HepG2 (cell line): ENCODE measurements at regions not wholly inside any gene's neighbourhood (a gene's known extent, or its start where the extent isn't known, plus 50 kb on each side); places are given as distances from the start of the nearest gene placed in this dataset.

Experiments
- ATAC-seq: fragments of 200-7000 bp; cut with Tn5 transposase; 3 replicates; pipeline ENCODE4 v1.9.1; 2020; ENCODE audit warnings: mild to moderate bottlenecking, moderate library complexity
- BruUV-seq: library from RNA; stranded (reverse); fragments of 400-500 nt; replicated peaks from 2 replicates; lab custom pipeline; 2021; lab: Mats Ljungman, UMichigan
- CTCF ChIA-PET: fragments of 300-600 bp; formaldehyde crosslinking; extraction: SDS; loops from one replicate; lab custom pipeline; 2021; ENCODE audit warnings: low total read pairs, inconsistent platforms, low intra/inter-chr PET ratio; lab: Yijun Ruan, JAX
- POLR2A ChIA-PET: fragments of 350-600 bp; sonication (Branson Sonifier 250); formaldehyde crosslinking; loops from one replicate; lab custom pipeline; 2020; ENCODE audit warnings: antibody characterized with exemption, inconsistent platforms; lab: Yijun Ruan, JAX
- DNase-seq: peaks from one replicate; pipeline ENCODE4 v3.0.0-alpha.2; 2015; ENCODE audit warnings: low spot score
- FAIRE-seq: peaks from 3 replicates; lab custom pipeline; 2011; peaks lifted over from hg19 to GRCh38; lab: Jason Lieb, UNC
- H2AFZ ChIP-seq: one replicate; pipeline ENCODE4 v1.6.1; 2011; ENCODE audit warnings: low read length, inconsistent platforms
- H3K27ac ChIP-seq: fragments of 300-600 bp; 3 replicates; pipeline ENCODE4 v1.8.0; 2011; ENCODE audit warnings: mixed run types, mild to moderate bottlenecking, mixed read lengths, low read length, inconsistent platforms; ENCODE audit not compliant: insufficient read depth; ENCODE audit errors: extremely low read length
- H3K27me3 ChIP-seq, 2 experiments: fragments of 200-600 bp in 1 of 2; 2 replicates in 1 of 2; 3 replicates in 1 of 2; pipeline versions ENCODE4 v1.6.0 to v1.8.0; 2011; ENCODE audit warnings: low read length in 2 of 2, mild to moderate bottlenecking in 2 of 2, moderate library complexity in 2 of 2, inconsistent platforms in 1 of 2; ENCODE audit not compliant: insufficient read depth in 2 of 2, control insufficient read depth in 1 of 2
- H3K36me3 ChIP-seq, 2 experiments: fragments of 200-600 bp in 1 of 2; replicated peaks in 1 of 2; 2 replicates in 1 of 2; 3 replicates in 1 of 2; pipeline versions ENCODE4 v1.5.1 to v1.8.0; 2011; ENCODE audit warnings: low read length in 2 of 2, inconsistent platforms in 1 of 2; ENCODE audit not compliant: insufficient read depth in 2 of 2, control insufficient read depth in 1 of 2
- H3K4me1 ChIP-seq: 2 replicates; pipeline ENCODE4 v1.5.1; 2012; ENCODE audit warnings: low read length, inconsistent platforms; ENCODE audit not compliant: insufficient read depth
- H3K4me2 ChIP-seq: 2 replicates; pipeline ENCODE4 v1.6.0; 2011; ENCODE audit warnings: low read depth, low read length, inconsistent platforms
- H3K4me3 ChIP-seq, 3 experiments: fragments of 200-600 bp in 1 of 3; sonication (generic), shearing (Covaris generic) in 1 of 3; replicated peaks in 1 of 3; 2 replicates each; pipeline ENCODE4 v1.5.1; 2011 to 2016; ENCODE audit warnings: low read length in 3 of 3, inconsistent platforms in 2 of 3, low read depth in 2 of 3, mild to moderate bottlenecking in 2 of 3, control low read depth in 1 of 3, mixed read lengths in 1 of 3; ENCODE audit not compliant: insufficient read depth in 1 of 3
- H3K79me2 ChIP-seq: one replicate; pipeline ENCODE4 v1.6.1; 2011; ENCODE audit warnings: low read length, inconsistent platforms; ENCODE audit not compliant: insufficient read depth
- H3K9ac ChIP-seq: 2 replicates; pipeline ENCODE4 v1.6.0; 2011; ENCODE audit warnings: mild to moderate bottlenecking, low read depth, low read length, inconsistent platforms; ENCODE audit not compliant: insufficient read depth
- H3K9me3 ChIP-seq: 2 replicates; pipeline ENCODE4 v1.5.1; 2012; ENCODE audit warnings: mild to moderate bottlenecking, low read length
- H4K20me1 ChIP-seq: 2 replicates; pipeline ENCODE4 v1.6.0; 2011; ENCODE audit warnings: inconsistent platforms, mild to moderate bottlenecking, low read length, moderate library complexity; ENCODE audit not compliant: insufficient read depth
- HMGA1 ChIP-seq: sonication (generic); formaldehyde crosslinking; conservative IDR thresholded peaks from 2 replicates; pipeline ENCODE4 v1.4.0; 2020; ENCODE audit warnings: missing genetic modification reagents
- KDM2A ChIP-seq: sonication (generic); formaldehyde crosslinking; IDR thresholded peaks from 2 replicates; pipeline ENCODE4 v1.4.0; 2020; ENCODE audit warnings: low read depth, missing genetic modification reagents, borderline replicate concordance
- KLF12 ChIP-seq: sonication (generic); formaldehyde crosslinking; IDR thresholded peaks from 2 replicates; pipeline ENCODE4 v1.4.0; 2020; ENCODE audit warnings: missing genetic modification reagents, borderline replicate concordance
- MTA1 ChIP-seq: sonication (generic); formaldehyde crosslinking; IDR thresholded peaks from 2 replicates; pipeline ENCODE4 v1.4.0; 2020; ENCODE audit warnings: missing genetic modification reagents, mild to moderate bottlenecking, borderline replicate concordance
- MTF1 ChIP-seq: sonication (generic); formaldehyde crosslinking; IDR thresholded peaks from 2 replicates; pipeline ENCODE4 v1.5.0; 2020; ENCODE audit warnings: missing genetic modification reagents
- PCBP2 ChIP-seq: fragments of 200-400 bp; formaldehyde crosslinking; optimal IDR thresholded peaks from 2 replicates; pipeline ENCODE3; 2018; ENCODE audit warnings: low read length, low read depth; ENCODE audit not compliant: poor library complexity, severe bottlenecking
- PITX1 ChIP-seq: sonication (generic); formaldehyde crosslinking; IDR thresholded peaks from 2 replicates; pipeline ENCODE4 v1.5.1; 2020; ENCODE audit warnings: mild to moderate bottlenecking, missing genetic modification reagents
- PTBP1 ChIP-seq: fragments of 200-400 bp; formaldehyde crosslinking; IDR thresholded peaks from 2 replicates; pipeline ENCODE4 v1.6.1; 2018; ENCODE audit warnings: low read length, low read depth; ENCODE audit not compliant: poor library complexity, severe bottlenecking
- RBM22 ChIP-seq: fragments of 200-400 bp; formaldehyde crosslinking; optimal IDR thresholded peaks from 2 replicates; pipeline ENCODE3; 2017; ENCODE audit warnings: mild to moderate bottlenecking, low read length, moderate library complexity
- REL ChIP-seq: sonication (generic); formaldehyde crosslinking; conservative IDR thresholded peaks from 2 replicates; pipeline ENCODE4 v1.8.0; 2022; ENCODE audit warnings: mild to moderate bottlenecking, missing genetic modification reagents, moderate library complexity
- RFX3 ChIP-seq: IDR thresholded peaks from 2 replicates; pipeline ENCODE4 v1.6.1; 2016; ENCODE audit warnings: missing biosample characterization, missing genetic modification reagents
- SKI ChIP-seq: fragments of 450-650 bp; IDR thresholded peaks from one replicate; pipeline ENCODE4 v1.6.1; 2018; ENCODE audit warnings: mild to moderate bottlenecking; ENCODE audit not compliant: partially characterized antibody
- SMAD9 ChIP-seq: sonication (generic); formaldehyde crosslinking; IDR thresholded peaks from 2 replicates; pipeline ENCODE4 v1.5.1; 2020; ENCODE audit warnings: mild to moderate bottlenecking, missing genetic modification reagents
- SRSF4 ChIP-seq: fragments of 200-400 bp; formaldehyde crosslinking; IDR thresholded peaks from one replicate; pipeline ENCODE4 v1.6.1; 2018; ENCODE audit warnings: mild to moderate bottlenecking, low read depth, low read length, moderate library complexity; ENCODE audit not compliant: poor library complexity, severe bottlenecking
- TGIF2 ChIP-seq: IDR thresholded peaks from 2 replicates; pipeline ENCODE4 v1.6.1; 2016; ENCODE audit warnings: control low read depth, missing compliant biosample characterization
- ZBTB1 ChIP-seq: sonication (generic); formaldehyde crosslinking; IDR thresholded peaks from 2 replicates; pipeline ENCODE4 v1.4.0; 2020; ENCODE audit warnings: missing genetic modification reagents, borderline replicate concordance
- ZNF234 ChIP-seq: sonication (generic); formaldehyde crosslinking; conservative IDR thresholded peaks from 2 replicates; pipeline ENCODE4 v1.5.1; 2020; ENCODE audit warnings: mild to moderate bottlenecking, missing genetic modification reagents
- ZNF530 ChIP-seq: sonication (generic); formaldehyde crosslinking; IDR thresholded peaks from 2 replicates; pipeline ENCODE4 v1.5.0; 2020; ENCODE audit warnings: low read depth, mild to moderate bottlenecking, missing genetic modification reagents
- ZNF549 ChIP-seq: sonication (generic); formaldehyde crosslinking; IDR thresholded peaks from 2 replicates; pipeline ENCODE4 v1.5.0; 2020; ENCODE audit warnings: missing genetic modification reagents
- ZNF775 ChIP-seq: sonication (generic); formaldehyde crosslinking; IDR thresholded peaks from 2 replicates; pipeline ENCODE4 v1.4.0; 2020; ENCODE audit warnings: missing genetic modification reagents, mild to moderate bottlenecking, moderate library complexity, borderline replicate concordance
- ZNF776 ChIP-seq: sonication (generic); formaldehyde crosslinking; IDR thresholded peaks from 2 replicates; pipeline ENCODE4 v1.4.0; 2020; ENCODE audit warnings: mild to moderate bottlenecking, missing genetic modification reagents
- ZSCAN22 ChIP-seq: sonication (generic); formaldehyde crosslinking; IDR thresholded peaks from 2 replicates; pipeline ENCODE4 v1.4.0; 2020; ENCODE audit warnings: mild to moderate bottlenecking, missing genetic modification reagents
- WGBS: methylation state at CpG from one replicate; pipeline ENCODE4 v1.1.6; 2017; ENCODE audit warnings: low lambda C conversion rate; 5-methylcytosine and 5-hydroxymethylcytosine counted together
- in situ Hi-C: cut with HindIII; loops from 2 replicates; pipeline ENCODE4 v1.10.0; 2017; ENCODE audit warnings: low pct_unique_long_range_greater_than_20kb; ENCODE audit not compliant: extremely low pct_ligation_motif_present
- intact Hi-C: fragments of 100-400 bp; cut with micrococcal nuclease; formaldehyde crosslinking; loops from one replicate; pipeline ENCODE4 v1.10.0; 2022; ENCODE audit not compliant: unreplicated experiment
- TF ChIP-seq, protein P1 (sequence below): sonication (generic); formaldehyde crosslinking; IDR thresholded peaks from 2 replicates; pipeline ENCODE4 v1.4.0; 2020; ENCODE audit warnings: missing genetic modification reagents, mild to moderate bottlenecking, borderline replicate concordance

DNA sequence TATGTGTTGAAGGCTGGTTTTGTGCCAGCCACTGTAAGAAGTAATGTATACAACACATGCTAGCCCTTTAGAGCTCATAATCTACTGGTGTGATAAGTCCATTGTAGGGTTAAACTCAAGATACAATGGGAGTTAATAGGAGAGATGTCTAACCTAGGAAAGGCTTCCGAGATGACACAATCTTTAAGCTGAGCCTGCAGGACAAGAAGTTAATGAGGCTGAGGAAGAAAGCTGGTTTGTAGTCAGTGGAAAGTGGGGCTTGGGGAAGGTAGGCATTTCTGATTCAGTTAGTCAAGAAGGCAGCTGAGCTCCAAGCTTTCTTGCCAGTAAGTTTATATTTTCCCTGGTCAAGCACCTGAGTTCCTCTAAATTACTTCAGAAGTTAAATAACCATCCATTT, 83.0 kb upstream of the TGFBR2 start:
- POLR2A ChIA-PET, result interaction anchor here (1.5 kb wide), 1 partner anchor 83 kb away, joined by 3 read pairs; the partner anchor contains the start of gene TGFBR2

DNA sequence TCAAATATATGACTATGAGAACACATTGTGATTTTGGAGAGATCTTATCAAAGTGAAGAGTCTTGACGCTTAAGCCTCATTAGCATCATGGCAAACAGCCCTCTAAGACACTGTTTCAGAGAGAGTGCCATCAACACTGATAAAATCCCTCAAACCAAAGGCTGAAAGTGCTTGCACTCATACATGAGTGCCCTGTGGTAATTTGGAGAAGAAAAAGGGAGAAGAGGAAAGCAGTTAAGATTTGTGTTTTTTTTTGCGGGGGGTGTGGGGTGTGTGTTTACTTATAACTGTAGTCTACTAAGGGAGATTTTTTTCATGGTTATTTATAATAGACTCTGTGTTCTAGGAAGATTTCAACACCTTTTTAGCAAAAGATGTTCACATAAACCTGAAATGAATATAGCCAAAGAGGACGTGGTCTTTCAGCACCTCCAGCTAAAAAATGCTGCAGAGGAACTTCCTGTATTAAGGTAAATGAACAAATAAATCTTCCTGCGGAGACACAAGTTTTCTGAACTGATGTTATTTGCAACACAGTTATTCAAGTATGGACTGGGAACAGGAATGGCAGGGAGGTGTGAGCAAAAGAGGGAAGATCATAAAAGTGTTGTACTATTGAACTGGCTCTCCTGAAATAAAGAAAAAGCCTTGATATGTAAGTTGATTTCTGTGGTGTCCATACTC, 81.9 kb upstream of the TGFBR2 start:
- H3K4me2 ChIP-seq, result no peak overlapping the region
- peaks cover 24% of the 10 kb centered on the region for H3K4me1 ChIP-seq
- POLR2A ChIA-PET, result no interaction called here
- DNase-seq (no peak), FAIRE-seq (no peak), ATAC-seq (no peak)
- H3K9ac ChIP-seq, result no peak overlapping the region
- intact Hi-C loops (no loop called here), in situ Hi-C loops (no loop called here)
- H3K27ac ChIP-seq, result no peak overlapping the region
- H3K4me3 ChIP-seq, result no peak overlapping the region
- CTCF ChIA-PET, result no interaction called here
- WGBS, result 88% methylated on average over 4 of the region's 4 CpGs
- H2AFZ ChIP-seq, result no peak overlapping the region
- H3K79me2 ChIP-seq, result no peaks in the 10 kb centered on the region
- H3K9me3 ChIP-seq, result no peaks in the 10 kb centered on the region
- no peaks in the 10 kb centered on the region for H3K27me3 ChIP-seq
- no TSS peak for BruUV-seq
- H4K20me1 ChIP-seq, result no peaks in the 10 kb centered on the region
- H3K36me3 ChIP-seq, result no peaks in the 10 kb centered on the region
- TF ChIP-seq ZBTB1 (CRISPR knock-in tag), result no peak
- TF ChIP-seq ZNF234 (CRISPR knock-in tag), result no peak
- no peak for TF ChIP-seq TGIF2 (CRISPR knock-in tag)
- no peak for TF ChIP-seq MTA1 (CRISPR knock-in tag)
- no peak for TF ChIP-seq PCBP2
- TF ChIP-seq RBM22, result no peak
- TF ChIP-seq, protein P1, sequence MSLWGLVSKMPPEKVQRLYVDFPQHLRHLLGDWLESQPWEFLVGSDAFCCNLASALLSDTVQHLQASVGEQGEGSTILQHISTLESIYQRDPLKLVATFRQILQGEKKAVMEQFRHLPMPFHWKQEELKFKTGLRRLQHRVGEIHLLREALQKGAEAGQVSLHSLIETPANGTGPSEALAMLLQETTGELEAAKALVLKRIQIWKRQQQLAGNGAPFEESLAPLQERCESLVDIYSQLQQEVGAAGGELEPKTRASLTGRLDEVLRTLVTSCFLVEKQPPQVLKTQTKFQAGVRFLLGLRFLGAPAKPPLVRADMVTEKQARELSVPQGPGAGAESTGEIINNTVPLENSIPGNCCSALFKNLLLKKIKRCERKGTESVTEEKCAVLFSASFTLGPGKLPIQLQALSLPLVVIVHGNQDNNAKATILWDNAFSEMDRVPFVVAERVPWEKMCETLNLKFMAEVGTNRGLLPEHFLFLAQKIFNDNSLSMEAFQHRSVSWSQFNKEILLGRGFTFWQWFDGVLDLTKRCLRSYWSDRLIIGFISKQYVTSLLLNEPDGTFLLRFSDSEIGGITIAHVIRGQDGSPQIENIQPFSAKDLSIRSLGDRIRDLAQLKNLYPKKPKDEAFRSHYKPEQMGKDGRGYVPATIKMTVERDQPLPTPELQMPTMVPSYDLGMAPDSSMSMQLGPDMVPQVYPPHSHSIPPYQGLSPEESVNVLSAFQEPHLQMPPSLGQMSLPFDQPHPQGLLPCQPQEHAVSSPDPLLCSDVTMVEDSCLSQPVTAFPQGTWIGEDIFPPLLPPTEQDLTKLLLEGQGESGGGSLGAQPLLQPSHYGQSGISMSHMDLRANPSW (CRISPR knock-in tag), result no peak
- TF ChIP-seq ZNF776 (CRISPR knock-in tag), result no peak
- TF ChIP-seq PTBP1, result no peak

More for the DNA sequence above, 83.0 kb upstream of the TGFBR2 start:
- DNase-seq, result no peak
- CTCF ChIA-PET, result no interaction called here
- Histone ChIP-seq H3K79me2 (no peaks in the 10 kb centered on the region), H3K36me3 (no peaks in the 10 kb centered on the region), H3K4me1 (peaks cover 31% of the 10 kb centered on the region), H3K4me2 (no peak overlapping the region), H3K9ac (no peak overlapping the region), H3K9me3 (no peaks in the 10 kb centered on the region), H3K27me3 (no peaks in the 10 kb centered on the region), H4K20me1 (no peaks in the 10 kb centered on the region), H3K4me3 (no peak overlapping the region), H3K27ac (no peak overlapping the region), H2AFZ (no peak overlapping the region)
- no peak for FAIRE-seq
- 100% methylated on average over 1 of the region's 1 CpG for WGBS
- BruUV-seq, result no TSS peak
- ATAC-seq, result no peak
- intact Hi-C loops, result no loop called here
- no peak for TF ChIP-seq PITX1 (CRISPR knock-in tag)
- no peak for TF ChIP-seq ZBTB1 (CRISPR knock-in tag)
- no peak for TF ChIP-seq KDM2A (CRISPR knock-in tag)
- TF ChIP-seq HMGA1 (CRISPR knock-in tag), result no peak
- TF ChIP-seq KLF12, result no peak
- TF ChIP-seq SMAD9 (CRISPR knock-in tag), result no peak
- no peak for TF ChIP-seq ZNF549 (CRISPR knock-in tag)
- TF ChIP-seq SRSF4, result no peak
- no peak for TF ChIP-seq RFX3 (CRISPR knock-in tag)
- TF ChIP-seq ZNF530 (CRISPR knock-in tag), result no peak
- no peak for TF ChIP-seq ZSCAN22 (CRISPR knock-in tag)
- no peak for TF ChIP-seq MTF1 (CRISPR knock-in tag)
- no peak for TF ChIP-seq ZNF775 (CRISPR knock-in tag)
- no peak for TF ChIP-seq SKI
- TF ChIP-seq REL (CRISPR knock-in tag), result no peak
- in situ Hi-C loops, result no loop called here
